GM10266 (cell line): ENCODE measurements at regions not wholly inside any gene's neighbourhood (a gene's known extent, or its start where the extent isn't known, plus 50 kb on each side); places are given as distances from the start of the nearest gene placed in this dataset.

Experiments
- DNase-seq: peaks from one replicate; pipeline ENCODE4 v3.0.0; 2012; ENCODE audit errors: extremely low spot score
- CTCF ChIP-seq: IDR thresholded peaks from 2 replicates; pipeline ENCODE4 v1.5.1; 2012; ENCODE audit warnings: mild to moderate bottlenecking, low read depth; ENCODE audit not compliant: control insufficient read depth, insufficient read depth; ENCODE audit errors: missing control alignments

- DNase-seq, result no peak
- no peak for TF ChIP-seq CTCF
Observed at GRCh38 chr10:59499460-59499859, 137.1 kb upstream of the FAM13C start.

GRCh38 chr10:59493017-59493416, 130.7 kb upstream of the FAM13C start:
- no peak for TF ChIP-seq CTCF
- no peak for DNase-seq

GRCh38 chr10:59479426-59479825, 117.1 kb upstream of the FAM13C start:
- DNase-seq, result no peak
- no peak for TF ChIP-seq CTCF

GRCh38 chr10:59470570-59470969, 108.2 kb upstream of the FAM13C start:
- TF ChIP-seq CTCF, result no peak
- DNase-seq, result no peak

GRCh38 chr10:59465088-59465487, 102.7 kb upstream of the FAM13C start:
- no peak for TF ChIP-seq CTCF
- DNase-seq, result no peak

- no peak for TF ChIP-seq CTCF
- no peak for DNase-seq
Observed at GRCh38 chr10:59464483-59464882, 102.1 kb upstream of the FAM13C start.

- DNase-seq, result no peak
- no peak for TF ChIP-seq CTCF
Observed at GRCh38 chr10:59463909-59464308, 101.6 kb upstream of the FAM13C start.

GRCh38 chr10:59460601-59461000, 98.3 kb upstream of the FAM13C start:
- no peak for DNase-seq
- TF ChIP-seq CTCF, result no peak
